ENCODE measurements at regions not wholly inside any gene's neighbourhood (a gene's known extent, or its start where the extent isn't known, plus 50 kb on each side); places are given as distances from the start of the nearest gene placed in this dataset.

GRCh38 chr22:47566491-47566890 is 804.0 kb downstream of the TBC1D22A start:
- DNase-seq = no peak
- 62 to 70% (median 66%) methylated on average over 12 of the region's 12 CpGs for WGBS, 3 donors
- TF ChIP-seq CTCF (IDR thresholded peaks at IDR 0.05) = no peak
- Histone ChIP-seq H3K4me1 (no peaks in the 10 kb centered on the region), H3K4me3 (no peak overlapping the region), H3K36me3 (ENCODE audit: insufficient read depth in 1 of 2, low read depth in 1 of 2) (no peaks in the 10 kb centered on the region), H3K27me3 (ENCODE audit: insufficient read depth in 3 of 3, low read length in 2 of 3) (no peaks in the 10 kb centered on the region), H3K27ac (no peak overlapping the region), H3K9me3 (no peaks in the 10 kb centered on the region)
- no peak for ATAC-seq
- intact Hi-C loops (cut with DNase I) = no loop called here

GRCh38 chr22:47565607-47566006 is 803.2 kb downstream of the TBC1D22A start:
- Histone ChIP-seq H3K4me3 (no peak overlapping the region), H3K36me3 (ENCODE audit: insufficient read depth in 1 of 2, low read depth in 1 of 2) (no peaks in the 10 kb centered on the region), H3K4me1 (no peaks in the 10 kb centered on the region), H3K27me3 (ENCODE audit: insufficient read depth in 3 of 3, low read length in 2 of 3) (no peaks in the 10 kb centered on the region), H3K27ac (no peak overlapping the region), H3K9me3 (no peaks in the 10 kb centered on the region)
- no peak for TF ChIP-seq CTCF (IDR thresholded peaks at IDR 0.05)
- DNase-seq (no peak), ATAC-seq (no peak)
- intact Hi-C loops (cut with DNase I) = no loop called here
- 66 to 74% (median 66%) methylated on average over 4 of the region's 4 CpGs for WGBS, 3 donors

- TF ChIP-seq CTCF (IDR thresholded peaks at IDR 0.05) = no peak
- WGBS, 3 donors = 20 to 36% (median 26%) methylated on average over 17 of the region's 17 CpGs
Measured at GRCh38 chr22:47564651-47565434, 802.4 kb downstream of the TBC1D22A start.

GRCh38 chr22:47564158-47564450 is 801.7 kb downstream of the TBC1D22A start:
- WGBS, 3 donors = 73 to 79% (median 76%) methylated on average over 12 of the region's 12 CpGs
- H3K27me3 ChIP-seq (ENCODE audit: insufficient read depth in 3 of 3, low read length in 2 of 3) = peaks cover 0 to 3% (median 0%) of the 10 kb centered on the region in 3 donors
- ATAC-seq = no peak

More at GRCh38 chr22:47564651-47565434, 802.4 kb downstream of the TBC1D22A start:
- Histone ChIP-seq H3K9me3 (no peaks in the 10 kb centered on the region), H3K36me3 (ENCODE audit: insufficient read depth in 1 of 2, low read depth in 1 of 2) (no peaks in the 10 kb centered on the region), H3K27me3 (ENCODE audit: insufficient read depth in 3 of 3, low read length in 2 of 3) (no peaks in the 10 kb centered on the region), H3K4me1 (no peaks in the 10 kb centered on the region), H3K27ac (no peak overlapping the region), H3K4me3 (no peak overlapping the region)
- DNase-seq (no peak), ATAC-seq (no peak)
- intact Hi-C loops (cut with DNase I) = no loop called here

More at GRCh38 chr22:47564158-47564450, 801.7 kb downstream of the TBC1D22A start:
- Histone ChIP-seq H3K4me3 (no peak overlapping the region), H3K4me1 (no peaks in the 10 kb centered on the region), H3K36me3 (ENCODE audit: insufficient read depth in 1 of 2, low read depth in 1 of 2) (no peaks in the 10 kb centered on the region), H3K27ac (no peak overlapping the region), H3K9me3 (no peaks in the 10 kb centered on the region)
- no peak for TF ChIP-seq CTCF (IDR thresholded peaks at IDR 0.05)
- DNase-seq = no peak
- intact Hi-C loops (cut with DNase I) = no loop called here

Data from psoas muscle (tissue), 7 donors.